ENCODE measurements at regions not wholly inside any gene's neighbourhood (a gene's known extent, or its start where the extent isn't known, plus 50 kb on each side); places are given as distances from the start of the nearest gene placed in this dataset.

- Histone ChIP-seq H3K4me3 (ENCODE audit: insufficient read depth in 1 of 2, low read depth in 1 of 2, low read length in 2 of 2) (no peak overlapping the region), H3K18ac (ENCODE audit: low read depth in 1 of 2, low read length in 2 of 2) (peak overlapping the region in 1 of 2 experiments; percentile 6), H3K79me1 (replicated peaks; ENCODE audit: low read length, poor library complexity, severe bottlenecking) (no peaks in the 10 kb centered on the region), H3K4ac (ENCODE audit: low read depth in 1 of 2, low read length in 2 of 2) (no peak overlapping the region), H4K8ac (ENCODE audit: low read length) (no peak overlapping the region), H2BK12ac (ENCODE audit: low read length in 2 of 2) (peak overlapping the region in 1 of 2 experiments; percentile 33), H3K27me3 (ENCODE audit: control insufficient read depth in 1 of 2, insufficient read depth in 1 of 2, low read length in 2 of 2) (peaks cover 0 to 4% of the 10 kb centered on the region in 2 experiments), H4K91ac (ENCODE audit: low read length) (no peak overlapping the region), H3K4me1 (ENCODE audit: control insufficient read depth, insufficient read depth, low read depth, low read length) (peaks cover 10% of the 10 kb centered on the region), H3K9me3 (ENCODE audit: control insufficient read depth, low read length) (no peaks in the 10 kb centered on the region), H3K23ac (ENCODE audit: low read length in 2 of 2) (no peak overlapping the region), H2AFZ (ENCODE audit: low read depth, low read length) (no peak overlapping the region), H3K36me3 (ENCODE audit: control insufficient read depth in 1 of 2, insufficient read depth in 2 of 2, low read depth in 1 of 2, low read length in 2 of 2) (no peaks in the 10 kb centered on the region), H2BK120ac (ENCODE audit: low read depth, low read length) (no peak overlapping the region), H2AK5ac (ENCODE audit: low read length, severe bottlenecking) (no peak overlapping the region), H3K14ac (ENCODE audit: low read length in 2 of 2) (no peak overlapping the region), H3K9ac (ENCODE audit: low read length) (no peak overlapping the region), H2BK15ac (ENCODE audit: low read depth, poor library complexity, severe bottlenecking) (no peak overlapping the region), H2BK5ac (ENCODE audit: low read depth, low read length, poor library complexity, severe bottlenecking) (no peak overlapping the region), H3K4me2 (ENCODE audit: low read length, poor library complexity, severe bottlenecking) (no peak overlapping the region), H3K27ac (ENCODE audit: low read length, poor library complexity, severe bottlenecking) (no peak overlapping the region)
- DNase-seq, result no peak
- WGBS, result 99% methylated on average over 9 of the region's 9 CpGs
Observed at GRCh38 chr9:134490446-134490845, 151.2 kb upstream of the COL5A1 start.

GRCh38 chr9:134491196-134491835 lies 150.3 kb upstream of the COL5A1 start:
- peak overlapping the region; percentile 77 for H4K91ac ChIP-seq (ENCODE audit: low read length)
- H3K23ac ChIP-seq (ENCODE audit: low read length in 2 of 2), result no peak overlapping the region
- H3K18ac ChIP-seq (ENCODE audit: low read depth in 1 of 2, low read length in 2 of 2), result peak overlapping the region; percentile 85 to 86
- DNase-seq, result no peak
- no peak overlapping the region for H3K4me3 ChIP-seq (ENCODE audit: insufficient read depth in 1 of 2, low read depth in 1 of 2, low read length in 2 of 2)
- H4K8ac ChIP-seq (ENCODE audit: low read length), result peak overlapping the region; percentile 70
- no peak overlapping the region for H3K4me2 ChIP-seq (ENCODE audit: low read length, poor library complexity, severe bottlenecking)
- no peak overlapping the region for H3K27ac ChIP-seq (ENCODE audit: low read length, poor library complexity, severe bottlenecking)
- peaks cover 14% of the 10 kb centered on the region for H3K4me1 ChIP-seq (ENCODE audit: control insufficient read depth, insufficient read depth, low read depth, low read length)
- H2BK5ac ChIP-seq (ENCODE audit: low read depth, low read length, poor library complexity, severe bottlenecking), result no peak overlapping the region
- peaks cover 0 to 4% of the 10 kb centered on the region in 2 experiments for H3K27me3 ChIP-seq (ENCODE audit: control insufficient read depth in 1 of 2, insufficient read depth in 1 of 2, low read length in 2 of 2)
- peak overlapping the region; percentile 87 for H2BK15ac ChIP-seq (ENCODE audit: low read depth, poor library complexity, severe bottlenecking)
- 82% methylated on average over 21 of the region's 21 CpGs for WGBS
- H3K4ac ChIP-seq (ENCODE audit: low read depth in 1 of 2, low read length in 2 of 2), result peak overlapping the region; percentile 24 to 89
- H2AFZ ChIP-seq (ENCODE audit: low read depth, low read length), result no peak overlapping the region
- no peaks in the 10 kb centered on the region for H3K9me3 ChIP-seq (ENCODE audit: control insufficient read depth, low read length)
- H3K36me3 ChIP-seq (ENCODE audit: control insufficient read depth in 1 of 2, insufficient read depth in 2 of 2, low read depth in 1 of 2, low read length in 2 of 2), result peaks cover 0 to 5% of the 10 kb centered on the region in 2 experiments
- H2BK12ac ChIP-seq (ENCODE audit: low read length in 2 of 2), result peak overlapping the region; percentile 93 to 97
- no peak overlapping the region for H2AK5ac ChIP-seq (ENCODE audit: low read length, severe bottlenecking)
- H3K14ac ChIP-seq (ENCODE audit: low read length in 2 of 2), result peak overlapping the region in 1 of 2 experiments; percentile 78
- H2BK120ac ChIP-seq (ENCODE audit: low read depth, low read length), result peak overlapping the region; percentile 68
- no peaks in the 10 kb centered on the region for H3K79me1 ChIP-seq (replicated peaks; ENCODE audit: low read length, poor library complexity, severe bottlenecking)
- peak overlapping the region; percentile 72 for H3K9ac ChIP-seq (ENCODE audit: low read length)

DNA sequence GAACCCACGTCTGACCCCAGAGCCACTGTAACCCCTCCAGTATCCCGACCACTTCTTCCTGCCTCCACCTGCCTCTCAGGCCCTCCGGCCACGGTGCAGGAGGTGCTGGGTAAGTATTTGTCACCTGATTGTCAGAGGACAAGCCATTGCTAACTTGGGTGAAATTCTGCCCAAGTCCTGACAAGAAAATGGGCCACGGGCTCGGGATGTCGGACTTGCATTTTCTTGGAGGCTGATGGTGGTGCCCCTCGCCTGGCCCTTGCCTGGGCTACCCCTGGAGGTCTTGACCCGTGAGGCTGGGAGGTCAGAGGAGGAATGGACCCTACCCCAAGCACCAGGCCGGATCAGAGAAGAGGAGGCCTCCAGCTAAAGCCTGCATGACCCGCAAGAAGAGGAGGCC lies 149.7 kb upstream of the COL5A1 start:
- no peaks in the 10 kb centered on the region for H3K9me3 ChIP-seq (ENCODE audit: control insufficient read depth, low read length)
- no peak overlapping the region for H2AFZ ChIP-seq (ENCODE audit: low read depth, low read length)
- DNase-seq, result no peak
- peaks cover 19% of the 10 kb centered on the region for H3K4me1 ChIP-seq (ENCODE audit: control insufficient read depth, insufficient read depth, low read depth, low read length)
- H3K36me3 ChIP-seq (ENCODE audit: control insufficient read depth in 1 of 2, insufficient read depth in 2 of 2, low read depth in 1 of 2, low read length in 2 of 2), result peaks cover 0 to 7% of the 10 kb centered on the region in 2 experiments
- peak overlapping the region in 1 of 2 experiments; percentile 23 for H3K14ac ChIP-seq (ENCODE audit: low read length in 2 of 2)
- WGBS, result 72% methylated on average over 11 of the region's 11 CpGs
- no peaks in the 10 kb centered on the region for H3K79me1 ChIP-seq (replicated peaks; ENCODE audit: low read length, poor library complexity, severe bottlenecking)
- peak overlapping the region in 1 of 2 experiments; percentile 89 for H3K4ac ChIP-seq (ENCODE audit: low read depth in 1 of 2, low read length in 2 of 2)
- no peak overlapping the region for H2AK5ac ChIP-seq (ENCODE audit: low read length, severe bottlenecking)
- no peak overlapping the region for H3K4me2 ChIP-seq (ENCODE audit: low read length, poor library complexity, severe bottlenecking)
- peaks cover 0 to 4% of the 10 kb centered on the region in 2 experiments for H3K27me3 ChIP-seq (ENCODE audit: control insufficient read depth in 1 of 2, insufficient read depth in 1 of 2, low read length in 2 of 2)
- no peak overlapping the region for H2BK5ac ChIP-seq (ENCODE audit: low read depth, low read length, poor library complexity, severe bottlenecking)
- no peak overlapping the region for H3K27ac ChIP-seq (ENCODE audit: low read length, poor library complexity, severe bottlenecking)
- H3K4me3 ChIP-seq (ENCODE audit: insufficient read depth in 1 of 2, low read depth in 1 of 2, low read length in 2 of 2), result no peak overlapping the region
- H3K9ac ChIP-seq (ENCODE audit: low read length), result peak overlapping the region; percentile 72
- peak overlapping the region; percentile 91 for H2BK120ac ChIP-seq (ENCODE audit: low read depth, low read length)
- peak overlapping the region in 1 of 2 experiments; percentile 16 for H3K23ac ChIP-seq (ENCODE audit: low read length in 2 of 2)
- H2BK15ac ChIP-seq (ENCODE audit: low read depth, poor library complexity, severe bottlenecking), result peak overlapping the region; percentile 21
- H3K18ac ChIP-seq (ENCODE audit: low read depth in 1 of 2, low read length in 2 of 2), result peak overlapping the region; percentile 85 to 94
- H2BK12ac ChIP-seq (ENCODE audit: low read length in 2 of 2), result peak overlapping the region; percentile 41 to 98
- peak overlapping the region; percentile 75 for H4K8ac ChIP-seq (ENCODE audit: low read length)
- peak overlapping the region; percentile 77 for H4K91ac ChIP-seq (ENCODE audit: low read length)

DNA sequence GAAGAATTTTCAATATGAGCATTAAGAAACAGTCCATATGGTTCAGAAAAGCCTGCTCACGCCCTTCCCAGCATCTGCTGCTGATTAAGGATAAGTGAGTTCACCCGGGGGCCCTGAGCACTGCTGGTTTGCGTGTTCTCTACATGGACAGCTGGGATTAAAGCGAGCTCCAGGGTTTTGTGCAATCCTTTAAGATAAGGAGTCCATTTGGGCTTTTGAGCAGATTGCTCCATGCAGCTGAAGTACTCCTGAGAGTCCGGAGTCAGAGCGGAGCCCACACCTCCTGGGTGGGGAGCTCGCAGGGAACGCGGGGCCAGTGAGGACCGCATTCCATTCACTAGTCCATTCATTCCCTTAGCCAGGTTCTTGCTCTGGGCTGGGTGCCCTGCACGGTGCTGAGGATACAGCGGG lies 149.3 kb upstream of the COL5A1 start:
- Histone ChIP-seq H3K27ac (ENCODE audit: low read length, poor library complexity, severe bottlenecking) (no peak overlapping the region), H3K4me2 (ENCODE audit: low read length, poor library complexity, severe bottlenecking) (no peak overlapping the region), H2BK12ac (ENCODE audit: low read length in 2 of 2) (peak overlapping the region; percentile 90 to 99), H3K9ac (ENCODE audit: low read length) (peak overlapping the region; percentile 72), H3K18ac (ENCODE audit: low read depth in 1 of 2, low read length in 2 of 2) (peak overlapping the region; percentile 95 to 96), H3K14ac (ENCODE audit: low read length in 2 of 2) (no peak overlapping the region), H3K4ac (ENCODE audit: low read depth in 1 of 2, low read length in 2 of 2) (peak overlapping the region; percentile 35 to 91), H3K23ac (ENCODE audit: low read length in 2 of 2) (peak overlapping the region in 1 of 2 experiments; percentile 35), H3K79me1 (replicated peaks; ENCODE audit: low read length, poor library complexity, severe bottlenecking) (no peaks in the 10 kb centered on the region), H2BK15ac (ENCODE audit: low read depth, poor library complexity, severe bottlenecking) (peak overlapping the region; percentile 88), H3K4me3 (ENCODE audit: insufficient read depth in 1 of 2, low read depth in 1 of 2, low read length in 2 of 2) (peak overlapping the region in 1 of 2 experiments; percentile 15), H2AK5ac (ENCODE audit: low read length, severe bottlenecking) (no peak overlapping the region), H4K8ac (ENCODE audit: low read length) (no peak overlapping the region), H2BK5ac (ENCODE audit: low read depth, low read length, poor library complexity, severe bottlenecking) (no peak overlapping the region), H3K9me3 (ENCODE audit: control insufficient read depth, low read length) (no peaks in the 10 kb centered on the region), H3K27me3 (ENCODE audit: control insufficient read depth in 1 of 2, insufficient read depth in 1 of 2, low read length in 2 of 2) (peaks cover 0 to 4% of the 10 kb centered on the region in 2 experiments), H4K91ac (ENCODE audit: low read length) (peak overlapping the region; percentile 86), H3K4me1 (ENCODE audit: control insufficient read depth, insufficient read depth, low read depth, low read length) (peaks cover 20% of the 10 kb centered on the region), H2AFZ (ENCODE audit: low read depth, low read length) (no peak overlapping the region), H3K36me3 (ENCODE audit: control insufficient read depth in 1 of 2, insufficient read depth in 2 of 2, low read depth in 1 of 2, low read length in 2 of 2) (peaks cover 0 to 7% of the 10 kb centered on the region in 2 experiments), H2BK120ac (ENCODE audit: low read depth, low read length) (peak overlapping the region; percentile 73)
- WGBS, result 59% methylated on average over 12 of the region's 12 CpGs
- peak; percentile 95 for DNase-seq
